Stimulated activated naive CD8-positive, alpha-beta T cell treated with anti-CD3 and anti-CD28 coated beads, Interleukin-15, Interleukin-2, amounts not matched to agents 100 ng/mL and 50 ng/mL, for 24 hours (primary cell): ENCODE measurements at regions not wholly inside any gene's neighbourhood (a gene's known extent, or its start where the extent isn't known, plus 50 kb on each side); places are given as distances from the start of the nearest gene placed in this dataset.
"Not testable (repeated sequence)": the region's sequence is repeated elsewhere in the genome, so short reads cannot be mapped to it uniquely, and the experiment has no call there.

Source experiments
- H3K27ac Mint-ChIP-seq: one replicate; pipeline ENCODE4 v1.8.0; 2021; ENCODE audit warnings: mild to moderate bottlenecking, mixed read lengths
- H3K27me3 Mint-ChIP-seq: one replicate; pipeline ENCODE4 v1.8.0; 2021; ENCODE audit warnings: mixed read lengths
- H3K36me3 Mint-ChIP-seq: one replicate; pipeline ENCODE4 v1.8.0; 2021; ENCODE audit warnings: low read depth, mixed read lengths
- H3K4me1 Mint-ChIP-seq: one replicate; pipeline ENCODE4 v1.8.0; 2021; ENCODE audit warnings: low read depth, mixed read lengths
- H3K4me3 Mint-ChIP-seq: one replicate; pipeline ENCODE4 v1.8.0; 2021; ENCODE audit warnings: mild to moderate bottlenecking, mixed read lengths
- H3K9me3 Mint-ChIP-seq: one replicate; pipeline ENCODE4 v1.8.0; 2021; ENCODE audit warnings: mixed read lengths

GRCh38 chr5:71925608-71926091 is 181.6 kb upstream of the MAP1B start:
- peaks cover 5% of the 10 kb centered on the region for H3K9me3 Mint-ChIP-seq
- no peak overlapping the region for H3K27ac Mint-ChIP-seq
- H3K36me3 Mint-ChIP-seq = no peaks in the 10 kb centered on the region
- peaks cover 29% of the 10 kb centered on the region for H3K27me3 Mint-ChIP-seq
- H3K4me1 Mint-ChIP-seq = no peaks in the 10 kb centered on the region
- no peak overlapping the region for H3K4me3 Mint-ChIP-seq

- Mint-ChIP-seq H3K4me1 (no peaks in the 10 kb centered on the region), H3K4me3 (no peak overlapping the region), H3K36me3 (no peaks in the 10 kb centered on the region), H3K27me3 (peaks cover 21% of the 10 kb centered on the region), H3K27ac (no peak overlapping the region), H3K9me3 (peaks cover 5% of the 10 kb centered on the region)
These were observed 178.3 kb upstream of the MAP1B start for GRCh38 chr5:71929003-71929402.

- H3K36me3 Mint-ChIP-seq, H3K4me1 Mint-ChIP-seq, H3K4me3 Mint-ChIP-seq, H3K27ac Mint-ChIP-seq, H3K9me3 Mint-ChIP-seq: not testable (repeated sequence)
- H3K27me3 Mint-ChIP-seq = peaks cover 16% of the 10 kb centered on the region
These were observed 176.7 kb upstream of the MAP1B start for GRCh38 chr5:71930554-71930953.

GRCh38 chr5:71932131-71932654 is 175.1 kb upstream of the MAP1B start:
- Mint-ChIP-seq H3K9me3 (peaks cover 10% of the 10 kb centered on the region), H3K27ac (no peak overlapping the region), H3K27me3 (peaks cover 7% of the 10 kb centered on the region), H3K36me3 (no peaks in the 10 kb centered on the region), H3K4me1 (no peaks in the 10 kb centered on the region), H3K4me3 (no peak overlapping the region)

GRCh38 chr5:71932655-71933338 is 174.5 kb upstream of the MAP1B start:
- peaks cover 4% of the 10 kb centered on the region for H3K27me3 Mint-ChIP-seq

GRCh38 chr5:71934322-71934721 is 173.0 kb upstream of the MAP1B start:
- Mint-ChIP-seq H3K27me3 (peaks cover 4% of the 10 kb centered on the region), H3K4me3 (no peak overlapping the region), H3K4me1 (no peaks in the 10 kb centered on the region), H3K36me3 (no peaks in the 10 kb centered on the region), H3K9me3 (peaks cover 5% of the 10 kb centered on the region), H3K27ac (no peak overlapping the region)

More at GRCh38 chr5:71932655-71933338, 174.5 kb upstream of the MAP1B start:
- Mint-ChIP-seq H3K9me3 (peaks cover 5% of the 10 kb centered on the region), H3K27ac (no peak overlapping the region), H3K36me3 (no peaks in the 10 kb centered on the region), H3K4me3 (no peak overlapping the region), H3K4me1 (no peaks in the 10 kb centered on the region)

GRCh38 chr5:71937921-71938698 is 169.2 kb upstream of the MAP1B start:
- Mint-ChIP-seq H3K27me3 (peaks cover 4% of the 10 kb centered on the region), H3K36me3 (no peaks in the 10 kb centered on the region), H3K9me3 (peaks cover 5% of the 10 kb centered on the region), H3K4me3 (no peak overlapping the region), H3K27ac (no peak overlapping the region), H3K4me1 (no peaks in the 10 kb centered on the region)

- Mint-ChIP-seq H3K36me3 (no peaks in the 10 kb centered on the region), H3K4me3 (no peak overlapping the region), H3K4me1 (no peaks in the 10 kb centered on the region), H3K9me3 (peaks cover 5% of the 10 kb centered on the region), H3K27ac (no peak overlapping the region), H3K27me3 (peaks cover 4% of the 10 kb centered on the region)
These were observed 168.4 kb upstream of the MAP1B start for GRCh38 chr5:71938895-71939294.

GRCh38 chr5:71939452-71940230 is 167.6 kb upstream of the MAP1B start:
- peaks cover 4% of the 10 kb centered on the region for H3K27me3 Mint-ChIP-seq
- H3K36me3 Mint-ChIP-seq = no peaks in the 10 kb centered on the region
- H3K4me3 Mint-ChIP-seq = no peak overlapping the region
- H3K4me1 Mint-ChIP-seq = no peaks in the 10 kb centered on the region
- peaks cover 5% of the 10 kb centered on the region for H3K9me3 Mint-ChIP-seq
- H3K27ac Mint-ChIP-seq = no peak overlapping the region

- Mint-ChIP-seq H3K27ac (no peak overlapping the region), H3K4me1 (no peaks in the 10 kb centered on the region), H3K4me3 (no peak overlapping the region), H3K9me3 (peaks cover 1% of the 10 kb centered on the region), H3K27me3 (peaks cover 10% of the 10 kb centered on the region), H3K36me3 (no peaks in the 10 kb centered on the region)
These were observed 163.4 kb upstream of the MAP1B start for GRCh38 chr5:71943874-71944273.

GRCh38 chr5:71945436-71945835 is 161.8 kb upstream of the MAP1B start:
- Mint-ChIP-seq H3K4me3 (no peak overlapping the region), H3K36me3 (no peaks in the 10 kb centered on the region), H3K9me3 (peaks cover 4% of the 10 kb centered on the region), H3K27me3 (peaks cover 10% of the 10 kb centered on the region), H3K27ac (no peak overlapping the region), H3K4me1 (no peaks in the 10 kb centered on the region)

GRCh38 chr5:71946343-71947030 is 160.8 kb upstream of the MAP1B start:
- H3K27ac Mint-ChIP-seq = no peak overlapping the region
- H3K36me3 Mint-ChIP-seq = no peaks in the 10 kb centered on the region
- no peaks in the 10 kb centered on the region for H3K4me1 Mint-ChIP-seq
- peaks cover 4% of the 10 kb centered on the region for H3K9me3 Mint-ChIP-seq
- H3K4me3 Mint-ChIP-seq = no peak overlapping the region
- H3K27me3 Mint-ChIP-seq = peaks cover 10% of the 10 kb centered on the region

- H3K27me3 Mint-ChIP-seq = peaks cover 13% of the 10 kb centered on the region
- no peak overlapping the region for H3K4me3 Mint-ChIP-seq
- H3K4me1 Mint-ChIP-seq = no peaks in the 10 kb centered on the region
- no peak overlapping the region for H3K27ac Mint-ChIP-seq
- peaks cover 4% of the 10 kb centered on the region for H3K9me3 Mint-ChIP-seq
- no peaks in the 10 kb centered on the region for H3K36me3 Mint-ChIP-seq
These were observed 159.1 kb upstream of the MAP1B start for GRCh38 chr5:71948206-71948605.

- H3K9me3 Mint-ChIP-seq = peaks cover 4% of the 10 kb centered on the region
- H3K36me3 Mint-ChIP-seq = no peaks in the 10 kb centered on the region
- H3K4me3 Mint-ChIP-seq = no peak overlapping the region
- peaks cover 14% of the 10 kb centered on the region for H3K27me3 Mint-ChIP-seq
- no peaks in the 10 kb centered on the region for H3K4me1 Mint-ChIP-seq
- H3K27ac Mint-ChIP-seq = no peak overlapping the region
These were observed 157.5 kb upstream of the MAP1B start for GRCh38 chr5:71949772-71950171.
